GM13977 (cell line): ENCODE measurements at regions not wholly inside any gene's neighbourhood (a gene's known extent, or its start where the extent isn't known, plus 50 kb on each side); places are given as distances from the start of the nearest gene placed in this dataset.

Experiments
- DNase-seq: peaks from one replicate; pipeline ENCODE4 v3.0.0; 2012; ENCODE audit warnings: low spot score
- in situ Hi-C: fragments of 300-500 bp; cut with MboI; formaldehyde crosslinking; loops from one replicate; pipeline ENCODE4 v1.12.0; 2022; ENCODE audit warnings: low sequenced_read_pairs, low pct_unique_long_range_greater_than_20kb, mixed read lengths, inconsistent platforms; ENCODE audit not compliant: unreplicated experiment
- TF ChIP-seq, protein P1 (sequence below): IDR thresholded peaks from 2 replicates; pipeline ENCODE4 v1.5.1; 2012; ENCODE audit warnings: mild to moderate bottlenecking, control low read depth; ENCODE audit not compliant: insufficient read depth; ENCODE audit errors: extremely low read depth, missing control alignments

- in situ Hi-C loops: no loop called here
- TF ChIP-seq, protein P1, sequence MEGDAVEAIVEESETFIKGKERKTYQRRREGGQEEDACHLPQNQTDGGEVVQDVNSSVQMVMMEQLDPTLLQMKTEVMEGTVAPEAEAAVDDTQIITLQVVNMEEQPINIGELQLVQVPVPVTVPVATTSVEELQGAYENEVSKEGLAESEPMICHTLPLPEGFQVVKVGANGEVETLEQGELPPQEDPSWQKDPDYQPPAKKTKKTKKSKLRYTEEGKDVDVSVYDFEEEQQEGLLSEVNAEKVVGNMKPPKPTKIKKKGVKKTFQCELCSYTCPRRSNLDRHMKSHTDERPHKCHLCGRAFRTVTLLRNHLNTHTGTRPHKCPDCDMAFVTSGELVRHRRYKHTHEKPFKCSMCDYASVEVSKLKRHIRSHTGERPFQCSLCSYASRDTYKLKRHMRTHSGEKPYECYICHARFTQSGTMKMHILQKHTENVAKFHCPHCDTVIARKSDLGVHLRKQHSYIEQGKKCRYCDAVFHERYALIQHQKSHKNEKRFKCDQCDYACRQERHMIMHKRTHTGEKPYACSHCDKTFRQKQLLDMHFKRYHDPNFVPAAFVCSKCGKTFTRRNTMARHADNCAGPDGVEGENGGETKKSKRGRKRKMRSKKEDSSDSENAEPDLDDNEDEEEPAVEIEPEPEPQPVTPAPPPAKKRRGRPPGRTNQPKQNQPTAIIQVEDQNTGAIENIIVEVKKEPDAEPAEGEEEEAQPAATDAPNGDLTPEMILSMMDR: no peak
Measured at GRCh38 chr5:118461436-118461835, 526.9 kb downstream of the DTWD2 start.

GRCh38 chr5:118459490-118459889, 528.9 kb downstream of the DTWD2 start:
- TF ChIP-seq, protein P1: no peak
- in situ Hi-C loops: no loop called here
- DNase-seq: no peak

More at GRCh38 chr5:118461436-118461835, 526.9 kb downstream of the DTWD2 start:
- DNase-seq: no peak

DNA sequence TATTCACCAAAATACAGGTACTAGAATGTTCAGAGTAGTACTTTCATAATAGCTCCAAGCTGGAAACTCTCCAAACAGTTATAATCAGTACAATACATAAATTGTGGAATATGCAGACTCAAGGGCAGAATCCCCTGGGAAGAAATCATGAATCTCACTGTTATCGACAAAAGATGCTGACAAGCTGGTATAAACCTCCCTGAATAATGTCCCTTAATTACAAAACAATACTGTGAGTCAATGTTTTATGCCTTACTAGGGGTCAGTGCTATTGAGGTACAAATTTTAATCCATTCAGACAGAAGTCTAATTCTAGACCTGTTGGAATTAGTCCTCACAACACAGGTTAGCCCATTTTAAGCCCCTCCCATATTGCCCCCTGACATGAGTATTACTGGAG, 532.3 kb downstream of the DTWD2 start:
- DNase-seq: no peak
- TF ChIP-seq, protein P1: no peak
- in situ Hi-C loops: no loop called here

GRCh38 chr5:118451697-118452247, 536.6 kb downstream of the DTWD2 start:
- no peak for DNase-seq
- in situ Hi-C loops: no loop called here
- TF ChIP-seq, protein P1: no peak

GRCh38 chr5:118450554-118451332, 537.6 kb downstream of the DTWD2 start:
- TF ChIP-seq, protein P1: no peak
- DNase-seq: no peak
- in situ Hi-C loops: no loop called here

DNA sequence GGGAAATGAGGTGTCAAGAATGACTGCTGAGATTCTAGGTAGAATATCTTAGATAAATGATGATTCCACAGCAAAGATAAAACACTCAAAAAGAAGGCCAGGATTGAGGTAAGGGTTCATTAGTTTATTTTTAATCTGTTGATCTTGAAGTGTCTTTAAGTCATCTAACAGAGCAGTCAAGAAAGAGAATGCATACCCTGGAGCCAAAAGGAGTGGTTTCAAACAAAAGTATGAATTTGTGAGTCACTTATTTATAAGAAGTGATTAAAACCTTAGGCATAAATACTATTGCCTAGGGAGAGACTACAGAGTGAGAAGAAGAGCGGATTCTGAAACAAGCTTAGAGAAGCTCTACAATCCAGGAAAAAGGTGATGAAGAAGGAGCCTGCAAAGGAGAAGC, 541.0 kb downstream of the DTWD2 start:
- TF ChIP-seq, protein P1: no peak
- in situ Hi-C loops: no loop called here
- no peak for DNase-seq
